Astrocyte (in vitro differentiated cells and primary cell): ENCODE measurements at regions not wholly inside any gene's neighbourhood (a gene's known extent, or its start where the extent isn't known, plus 50 kb on each side); places are given as distances from the start of the nearest gene placed in this dataset.

Experiments used
- DNase-seq: peaks from one replicate; pipeline ENCODE4 v3.0.0-alpha.2; 2010; ENCODE audit warnings: low read depth
- FAIRE-seq: peaks from 2 replicates; lab custom pipeline; 2011; peaks lifted over from hg19 to GRCh38; lab: Jason Lieb, UNC
- H2AFZ ChIP-seq: 2 replicates; pipeline ENCODE4 v1.6.0; 2012; ENCODE audit warnings: low read depth, low read length, inconsistent platforms
- H3K27ac ChIP-seq: 2 replicates; pipeline ENCODE4 v1.5.1; 2011; ENCODE audit warnings: low read depth, low read length, inconsistent platforms
- H3K27me3 ChIP-seq: 2 replicates; pipeline ENCODE4 v1.6.0; 2011; ENCODE audit warnings: low read length, inconsistent platforms; ENCODE audit not compliant: insufficient read depth
- H3K36me3 ChIP-seq: 2 replicates; pipeline ENCODE4 v1.5.1; 2011; ENCODE audit warnings: low read length, inconsistent platforms; ENCODE audit not compliant: insufficient read depth
- H3K4me1 ChIP-seq: 2 replicates; pipeline ENCODE4 v1.5.1; 2011; ENCODE audit warnings: low read length, inconsistent platforms; ENCODE audit not compliant: insufficient read depth
- H3K4me2 ChIP-seq: 2 replicates; pipeline ENCODE4 v1.6.0; 2012; ENCODE audit warnings: low read length, inconsistent platforms
- H3K4me3 ChIP-seq: 2 replicates; pipeline ENCODE4 v1.5.1; 2011; ENCODE audit warnings: low read depth, mild to moderate bottlenecking, low read length, inconsistent platforms; ENCODE audit not compliant: insufficient read depth
- H3K79me2 ChIP-seq: 2 replicates; pipeline ENCODE4 v1.6.0; 2012; ENCODE audit warnings: mild to moderate bottlenecking, low read length, inconsistent platforms; ENCODE audit not compliant: insufficient read depth
- H3K9ac ChIP-seq: 2 replicates; pipeline ENCODE4 v1.6.0; 2012; ENCODE audit warnings: mild to moderate bottlenecking, low read length, inconsistent platforms
- H3K9me3 ChIP-seq: 2 replicates; pipeline ENCODE4 v1.5.1; 2012; ENCODE audit warnings: low read depth, mild to moderate bottlenecking, low read length, inconsistent platforms; ENCODE audit not compliant: insufficient read depth
- H4K20me1 ChIP-seq: 2 replicates; pipeline ENCODE4 v1.6.0; 2012; ENCODE audit warnings: low read length, inconsistent platforms; ENCODE audit not compliant: insufficient read depth
- H3K27ac Mint-ChIP-seq: one replicate; pipeline ENCODE4 v1.8.0; 2021; ENCODE audit warnings: mild to moderate bottlenecking, mixed read lengths; ENCODE audit not compliant: unreplicated experiment
- H3K27me3 Mint-ChIP-seq: one replicate; pipeline ENCODE4 v1.8.0; 2021; ENCODE audit warnings: low read depth, mixed read lengths; ENCODE audit not compliant: unreplicated experiment
- H3K36me3 Mint-ChIP-seq: one replicate; pipeline ENCODE4 v1.8.0; 2021; ENCODE audit warnings: low read depth, mixed read lengths; ENCODE audit not compliant: unreplicated experiment
- H3K4me1 Mint-ChIP-seq: one replicate; pipeline ENCODE4 v1.8.0; 2021; ENCODE audit warnings: low read depth, mixed read lengths; ENCODE audit not compliant: unreplicated experiment
- H3K4me3 Mint-ChIP-seq: one replicate; pipeline ENCODE4 v1.8.0; 2021; ENCODE audit warnings: mild to moderate bottlenecking, moderate library complexity, mixed read lengths; ENCODE audit not compliant: unreplicated experiment
- H3K9me3 Mint-ChIP-seq: one replicate; pipeline ENCODE4 v1.8.0; 2021; ENCODE audit warnings: mild to moderate bottlenecking, mixed read lengths; ENCODE audit not compliant: unreplicated experiment
- CTCF ChIP-seq: IDR thresholded peaks from 2 replicates; pipeline ENCODE4 v1.5.1; 2011; ENCODE audit warnings: low read depth, mild to moderate bottlenecking, inconsistent platforms, low read length, moderate library complexity; ENCODE audit not compliant: insufficient read depth
- EZH2 ChIP-seq: IDR thresholded peaks from 2 replicates; pipeline ENCODE4 v1.6.1; 2012; ENCODE audit warnings: mild to moderate bottlenecking, low read length, inconsistent platforms; ENCODE audit not compliant: insufficient read depth

DNA sequence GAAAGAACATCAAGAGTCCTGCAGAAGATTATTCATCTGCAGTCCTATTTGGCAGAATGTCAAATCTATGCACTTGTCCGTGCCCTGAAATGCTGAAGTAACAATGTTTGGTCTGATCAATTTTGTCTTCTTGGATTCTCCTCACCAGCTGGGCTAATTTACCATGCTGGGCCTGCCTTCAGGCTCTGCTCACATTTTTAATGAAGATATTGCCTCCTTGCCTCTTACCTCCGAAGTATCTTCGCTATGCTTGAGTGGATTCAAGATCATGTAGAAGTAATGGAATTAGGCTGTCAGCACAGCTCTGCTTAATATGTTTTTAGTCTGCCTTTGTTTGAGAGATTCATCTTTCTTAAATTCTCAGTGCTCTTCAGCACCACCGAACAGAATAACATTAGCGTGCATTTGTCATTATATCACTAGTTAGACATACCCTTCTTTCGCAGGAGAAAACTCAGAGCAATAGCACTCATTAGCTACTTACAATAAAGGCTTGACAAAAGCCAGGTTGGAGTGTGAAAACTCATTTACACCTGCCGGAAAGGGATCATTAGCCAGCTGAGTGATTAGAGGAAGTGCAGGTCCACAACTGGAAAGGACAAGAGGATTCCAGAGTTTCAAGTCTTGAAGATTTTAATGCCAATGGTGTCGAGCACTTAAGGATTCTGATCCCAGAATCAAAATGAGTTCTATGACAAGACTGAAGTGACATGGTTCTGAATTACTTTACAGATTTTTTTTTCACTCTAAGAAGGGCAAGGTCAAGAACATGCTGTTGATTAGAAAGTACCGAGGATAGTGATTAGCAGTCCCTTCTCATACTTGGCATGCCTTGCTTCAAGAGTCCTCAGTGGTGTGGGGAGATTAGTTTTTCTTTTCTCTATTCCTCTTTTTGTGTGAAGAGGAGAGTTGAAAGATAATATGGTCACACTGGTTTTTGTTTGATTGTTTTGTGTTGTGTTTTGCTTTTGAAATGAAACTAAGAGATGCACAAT, 405.6 kb upstream of the TOM1L1 start:
- no peak for FAIRE-seq
- H3K36me3 ChIP-seq, result no peaks in the 10 kb centered on the region
- Mint-ChIP-seq H3K36me3 (no peaks in the 10 kb centered on the region), H3K4me3 (no peak overlapping the region), H3K27me3 (no peaks in the 10 kb centered on the region), H3K4me1 (no peaks in the 10 kb centered on the region), H3K9me3 (peaks cover 3% of the 10 kb centered on the region), H3K27ac (no peak overlapping the region)
- no peaks in the 10 kb centered on the region for H3K79me2 ChIP-seq
- H3K4me3 ChIP-seq, result no peak overlapping the region
- TF ChIP-seq CTCF (no peak), EZH2 (no peak)
- no peak overlapping the region for H3K27ac ChIP-seq
- no peaks in the 10 kb centered on the region for H3K9me3 ChIP-seq
- H3K27me3 ChIP-seq, result no peaks in the 10 kb centered on the region
- H4K20me1 ChIP-seq, result no peaks in the 10 kb centered on the region
- no peak overlapping the region for H3K4me2 ChIP-seq
- no peak overlapping the region for H3K9ac ChIP-seq
- no peak for DNase-seq
- H3K4me1 ChIP-seq, result no peaks in the 10 kb centered on the region
- no peak overlapping the region for H2AFZ ChIP-seq

DNA sequence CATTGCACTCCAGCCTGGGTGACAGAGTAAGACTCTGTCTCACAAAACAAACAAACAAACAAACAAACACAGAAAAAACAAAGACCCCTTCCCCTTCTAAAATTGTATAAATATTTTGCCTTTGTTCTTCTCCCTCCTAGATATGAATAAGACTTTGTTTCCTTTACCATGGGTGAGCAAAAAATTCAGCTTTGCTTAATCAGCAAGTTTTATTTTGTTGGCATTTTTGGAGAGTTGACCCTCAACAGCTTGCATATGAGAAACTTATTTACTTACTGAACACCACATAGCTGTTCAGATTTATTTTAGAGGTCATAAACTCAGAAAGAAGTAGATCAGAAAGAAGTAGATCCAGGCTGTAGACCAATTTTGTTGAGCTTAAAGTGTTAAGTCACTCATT, 395.2 kb upstream of the TOM1L1 start:
- Mint-ChIP-seq H3K27me3 (no peaks in the 10 kb centered on the region), H3K9me3 (no peaks in the 10 kb centered on the region), H3K36me3 (no peaks in the 10 kb centered on the region), H3K4me1 (no peaks in the 10 kb centered on the region), H3K27ac (no peak overlapping the region), H3K4me3 (no peak overlapping the region)
- no peak for TF ChIP-seq EZH2
- TF ChIP-seq CTCF, result no peak
- no peak overlapping the region for H3K4me3 ChIP-seq
- no peaks in the 10 kb centered on the region for H3K79me2 ChIP-seq
- H3K4me2 ChIP-seq, result no peak overlapping the region
- DNase-seq (no peak), FAIRE-seq (no peak)
- H3K9me3 ChIP-seq, result no peaks in the 10 kb centered on the region
- H3K27me3 ChIP-seq, result no peaks in the 10 kb centered on the region
- H3K9ac ChIP-seq, result no peak overlapping the region
- no peaks in the 10 kb centered on the region for H4K20me1 ChIP-seq
- no peak overlapping the region for H2AFZ ChIP-seq
- no peaks in the 10 kb centered on the region for H3K36me3 ChIP-seq
- H3K27ac ChIP-seq, result no peak overlapping the region
- H3K4me1 ChIP-seq, result no peaks in the 10 kb centered on the region

- no peak for DNase-seq
- peaks cover 2% of the 10 kb centered on the region for H3K9me3 ChIP-seq
- no peak overlapping the region for H3K4me3 ChIP-seq
- no peak for FAIRE-seq
- H3K4me1 Mint-ChIP-seq, result no peaks in the 10 kb centered on the region
- H3K4me1 ChIP-seq, result no peaks in the 10 kb centered on the region
- H3K4me2 ChIP-seq, result no peak overlapping the region
- no peaks in the 10 kb centered on the region for H3K27me3 Mint-ChIP-seq
- H3K36me3 ChIP-seq, result no peaks in the 10 kb centered on the region
- no peaks in the 10 kb centered on the region for H3K27me3 ChIP-seq
- no peaks in the 10 kb centered on the region for H3K36me3 Mint-ChIP-seq
- H3K27ac Mint-ChIP-seq, result no peak overlapping the region
- no peak for TF ChIP-seq CTCF
- TF ChIP-seq EZH2, result no peak
- no peak overlapping the region for H3K27ac ChIP-seq
- H3K9me3 Mint-ChIP-seq, result no peaks in the 10 kb centered on the region
- no peaks in the 10 kb centered on the region for H3K79me2 ChIP-seq
- no peak overlapping the region for H3K9ac ChIP-seq
- no peak overlapping the region for H3K4me3 Mint-ChIP-seq
- H2AFZ ChIP-seq, result no peak overlapping the region
- no peaks in the 10 kb centered on the region for H4K20me1 ChIP-seq
These were observed 381.9 kb upstream of the TOM1L1 start for GRCh38 chr17:54518706-54519105.
